ENCODE measurements at regions not wholly inside any gene's neighbourhood (a gene's known extent, or its start where the extent isn't known, plus 50 kb on each side); places are given as distances from the start of the nearest gene placed in this dataset.
"Not testable (repeated sequence)": the region's sequence is repeated elsewhere in the genome, so short reads cannot be mapped to it uniquely, and the experiment has no call there.

DNA sequence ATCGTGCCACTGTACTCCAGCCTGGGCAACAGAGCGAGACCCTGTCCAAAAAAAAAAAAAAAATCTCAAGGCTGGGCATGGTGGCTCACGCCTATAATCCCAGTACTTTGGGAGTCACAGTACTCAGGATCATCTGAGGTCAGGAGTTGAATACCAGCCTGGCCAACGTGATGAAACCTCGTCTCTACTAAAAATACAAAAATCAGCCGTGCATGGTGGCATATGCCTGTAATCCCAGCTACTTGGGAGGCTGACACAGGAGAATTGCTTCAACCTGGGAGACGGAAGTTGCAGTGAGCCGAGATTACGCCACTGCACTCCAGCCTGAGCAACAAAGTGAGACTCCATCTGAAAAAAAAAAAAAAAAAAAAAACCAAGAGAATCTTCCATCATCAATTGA lies 165.1 kb upstream of the EEA1 start:
- not testable (repeated sequence) for H3K9me3 ChIP-seq (ENCODE audit: control insufficient read depth, insufficient read depth, low read length); H3K27me3 ChIP-seq (ENCODE audit: control insufficient read depth, insufficient read depth, low read length); H3K9ac ChIP-seq (ENCODE audit: low read depth, low read length); H3K4me3 ChIP-seq (ENCODE audit: low read depth, low read length); H3K27ac ChIP-seq (ENCODE audit: low read depth, low read length); H3K4me1 ChIP-seq (ENCODE audit: control insufficient read depth, insufficient read depth, low read length); H3K36me3 ChIP-seq (ENCODE audit: control insufficient read depth, insufficient read depth, low read length)

- no peak overlapping the region for H3K9ac ChIP-seq (ENCODE audit: low read depth, low read length)
- H3K9me3 ChIP-seq (ENCODE audit: control insufficient read depth, insufficient read depth, low read length) = no peaks in the 10 kb centered on the region
- no peaks in the 10 kb centered on the region for H3K27me3 ChIP-seq (ENCODE audit: control insufficient read depth, insufficient read depth, low read length)
- H3K4me1 ChIP-seq (ENCODE audit: control insufficient read depth, insufficient read depth, low read length) = no peaks in the 10 kb centered on the region
- no peak overlapping the region for H3K27ac ChIP-seq (ENCODE audit: low read depth, low read length)
- H3K36me3 ChIP-seq (ENCODE audit: control insufficient read depth, insufficient read depth, low read length) = no peaks in the 10 kb centered on the region
- no peak overlapping the region for H3K4me3 ChIP-seq (ENCODE audit: low read depth, low read length)
These were observed 166.1 kb upstream of the EEA1 start for GRCh38 chr12:93094988-93095737.

DNA sequence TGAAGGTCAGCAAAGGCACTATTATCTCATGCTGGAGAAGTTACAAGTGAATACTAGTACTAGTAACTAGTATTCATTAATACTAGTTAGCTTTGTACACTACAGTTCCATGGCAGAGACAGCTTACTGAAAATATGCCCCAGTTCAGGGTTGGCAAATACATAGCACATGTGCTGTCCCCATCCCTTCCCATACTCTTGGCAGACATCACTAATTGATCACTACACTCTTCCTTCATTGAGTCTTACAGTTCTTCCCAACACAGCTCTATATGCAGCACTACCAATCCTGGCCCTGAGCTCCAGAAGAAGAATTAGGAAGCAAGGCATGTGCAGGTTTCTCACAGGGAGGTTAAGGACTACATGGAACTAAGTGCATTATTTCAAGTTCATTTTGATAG lies 168.3 kb upstream of the EEA1 start:
- no peak overlapping the region for H3K9ac ChIP-seq (ENCODE audit: low read depth, low read length)
- no peak overlapping the region for H3K4me3 ChIP-seq (ENCODE audit: low read depth, low read length)
- H3K27me3 ChIP-seq (ENCODE audit: control insufficient read depth, insufficient read depth, low read length) = no peaks in the 10 kb centered on the region
- H3K9me3 ChIP-seq (ENCODE audit: control insufficient read depth, insufficient read depth, low read length) = no peaks in the 10 kb centered on the region
- no peaks in the 10 kb centered on the region for H3K36me3 ChIP-seq (ENCODE audit: control insufficient read depth, insufficient read depth, low read length)
- no peak overlapping the region for H3K27ac ChIP-seq (ENCODE audit: low read depth, low read length)
- no peaks in the 10 kb centered on the region for H3K4me1 ChIP-seq (ENCODE audit: control insufficient read depth, insufficient read depth, low read length)

- no peak overlapping the region for H3K4me3 ChIP-seq (ENCODE audit: low read depth, low read length)
These were observed 169.0 kb upstream of the EEA1 start for GRCh38 chr12:93098077-93098476.

GRCh38 chr12:93099792-93100191 lies 170.7 kb upstream of the EEA1 start:
- no peaks in the 10 kb centered on the region for H3K4me1 ChIP-seq (ENCODE audit: control insufficient read depth, insufficient read depth, low read length)
- no peaks in the 10 kb centered on the region for H3K36me3 ChIP-seq (ENCODE audit: control insufficient read depth, insufficient read depth, low read length)
- H3K4me3 ChIP-seq (ENCODE audit: low read depth, low read length) = no peak overlapping the region
- no peaks in the 10 kb centered on the region for H3K9me3 ChIP-seq (ENCODE audit: control insufficient read depth, insufficient read depth, low read length)
- H3K9ac ChIP-seq (ENCODE audit: low read depth, low read length) = no peak overlapping the region
- no peaks in the 10 kb centered on the region for H3K27me3 ChIP-seq (ENCODE audit: control insufficient read depth, insufficient read depth, low read length)
- H3K27ac ChIP-seq (ENCODE audit: low read depth, low read length) = no peak overlapping the region

More at GRCh38 chr12:93098077-93098476, 169.0 kb upstream of the EEA1 start:
- H3K36me3 ChIP-seq (ENCODE audit: control insufficient read depth, insufficient read depth, low read length) = no peaks in the 10 kb centered on the region
- H3K27me3 ChIP-seq (ENCODE audit: control insufficient read depth, insufficient read depth, low read length) = no peaks in the 10 kb centered on the region
- no peaks in the 10 kb centered on the region for H3K4me1 ChIP-seq (ENCODE audit: control insufficient read depth, insufficient read depth, low read length)
- H3K27ac ChIP-seq (ENCODE audit: low read depth, low read length) = no peak overlapping the region
- no peak overlapping the region for H3K9ac ChIP-seq (ENCODE audit: low read depth, low read length)
- H3K9me3 ChIP-seq (ENCODE audit: control insufficient read depth, insufficient read depth, low read length) = no peaks in the 10 kb centered on the region

- Histone ChIP-seq H3K4me3 (ENCODE audit: low read depth, low read length) (no peak overlapping the region), H3K36me3 (ENCODE audit: control insufficient read depth, insufficient read depth, low read length) (no peaks in the 10 kb centered on the region), H3K27ac (ENCODE audit: low read depth, low read length) (no peak overlapping the region), H3K9me3 (ENCODE audit: control insufficient read depth, insufficient read depth, low read length) (no peaks in the 10 kb centered on the region), H3K9ac (ENCODE audit: low read depth, low read length) (no peak overlapping the region), H3K27me3 (ENCODE audit: control insufficient read depth, insufficient read depth, low read length) (no peaks in the 10 kb centered on the region), H3K4me1 (ENCODE audit: control insufficient read depth, insufficient read depth, low read length) (no peaks in the 10 kb centered on the region)
These were observed 171.5 kb upstream of the EEA1 start for GRCh38 chr12:93100610-93101009.

GRCh38 chr12:93101367-93101766 lies 172.3 kb upstream of the EEA1 start:
- Histone ChIP-seq H3K4me1 (ENCODE audit: control insufficient read depth, insufficient read depth, low read length) (no peaks in the 10 kb centered on the region), H3K9ac (ENCODE audit: low read depth, low read length) (no peak overlapping the region), H3K27me3 (ENCODE audit: control insufficient read depth, insufficient read depth, low read length) (no peaks in the 10 kb centered on the region), H3K9me3 (ENCODE audit: control insufficient read depth, insufficient read depth, low read length) (no peaks in the 10 kb centered on the region), H3K4me3 (ENCODE audit: low read depth, low read length) (no peak overlapping the region), H3K36me3 (ENCODE audit: control insufficient read depth, insufficient read depth, low read length) (no peaks in the 10 kb centered on the region), H3K27ac (ENCODE audit: low read depth, low read length) (no peak overlapping the region)

DNA sequence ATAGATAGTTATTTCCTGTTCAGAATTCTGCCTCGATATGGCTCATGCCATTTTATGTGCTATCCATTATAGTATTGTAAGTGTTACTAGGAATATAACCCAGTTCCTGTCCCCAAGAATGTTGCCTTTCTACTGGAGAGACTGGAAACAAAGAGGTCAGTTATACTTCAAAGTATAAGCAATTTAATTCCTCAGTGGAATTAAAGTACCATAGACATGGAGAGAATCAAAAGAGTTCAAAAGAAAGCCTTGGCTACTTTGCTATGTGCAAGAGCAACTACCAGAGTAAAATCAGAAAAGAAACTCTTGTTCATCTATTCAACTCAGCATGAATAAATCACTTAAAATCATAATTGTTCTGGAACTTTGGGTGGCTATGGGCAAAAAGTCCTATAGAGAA lies 173.2 kb upstream of the EEA1 start:
- Histone ChIP-seq H3K27me3 (ENCODE audit: control insufficient read depth, insufficient read depth, low read length) (no peaks in the 10 kb centered on the region), H3K9ac (ENCODE audit: low read depth, low read length) (no peak overlapping the region), H3K4me3 (ENCODE audit: low read depth, low read length) (no peak overlapping the region), H3K9me3 (ENCODE audit: control insufficient read depth, insufficient read depth, low read length) (no peaks in the 10 kb centered on the region), H3K27ac (ENCODE audit: low read depth, low read length) (no peak overlapping the region), H3K36me3 (ENCODE audit: control insufficient read depth, insufficient read depth, low read length) (no peaks in the 10 kb centered on the region), H3K4me1 (ENCODE audit: control insufficient read depth, insufficient read depth, low read length) (no peaks in the 10 kb centered on the region)

DNA sequence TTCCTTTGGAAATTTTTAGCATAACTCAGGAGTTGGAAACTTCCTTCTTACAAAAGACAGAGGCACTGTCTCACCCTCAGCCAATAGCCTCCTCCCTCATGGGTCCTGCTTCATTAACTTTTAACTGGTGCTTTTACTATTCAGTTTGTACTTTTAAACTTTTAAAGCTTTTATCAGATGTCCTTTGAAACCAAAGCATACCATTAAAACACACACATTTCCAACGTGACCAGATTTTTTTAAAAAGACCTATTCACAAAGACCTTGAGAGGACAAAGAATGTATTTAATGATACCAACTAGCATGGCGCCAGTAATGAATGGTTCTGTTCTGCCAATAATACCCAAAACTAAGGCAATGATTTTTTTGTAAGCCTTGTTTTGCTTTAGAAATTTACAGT lies 173.6 kb upstream of the EEA1 start:
- no peaks in the 10 kb centered on the region for H3K4me1 ChIP-seq (ENCODE audit: control insufficient read depth, insufficient read depth, low read length)
- H3K27ac ChIP-seq (ENCODE audit: low read depth, low read length) = no peak overlapping the region
- H3K27me3 ChIP-seq (ENCODE audit: control insufficient read depth, insufficient read depth, low read length) = no peaks in the 10 kb centered on the region
- H3K9me3 ChIP-seq (ENCODE audit: control insufficient read depth, insufficient read depth, low read length) = no peaks in the 10 kb centered on the region
- no peaks in the 10 kb centered on the region for H3K36me3 ChIP-seq (ENCODE audit: control insufficient read depth, insufficient read depth, low read length)
- H3K4me3 ChIP-seq (ENCODE audit: low read depth, low read length) = no peak overlapping the region
- H3K9ac ChIP-seq (ENCODE audit: low read depth, low read length) = no peak overlapping the region

GRCh38 chr12:93103154-93103553 lies 174.1 kb upstream of the EEA1 start:
- H3K27me3 ChIP-seq (ENCODE audit: control insufficient read depth, insufficient read depth, low read length) = no peaks in the 10 kb centered on the region
- H3K27ac ChIP-seq (ENCODE audit: low read depth, low read length) = no peak overlapping the region
- no peaks in the 10 kb centered on the region for H3K4me1 ChIP-seq (ENCODE audit: control insufficient read depth, insufficient read depth, low read length)
- H3K36me3 ChIP-seq (ENCODE audit: control insufficient read depth, insufficient read depth, low read length) = no peaks in the 10 kb centered on the region
- no peak overlapping the region for H3K9ac ChIP-seq (ENCODE audit: low read depth, low read length)
- H3K4me3 ChIP-seq (ENCODE audit: low read depth, low read length) = no peak overlapping the region
- H3K9me3 ChIP-seq (ENCODE audit: control insufficient read depth, insufficient read depth, low read length) = no peaks in the 10 kb centered on the region

DNA sequence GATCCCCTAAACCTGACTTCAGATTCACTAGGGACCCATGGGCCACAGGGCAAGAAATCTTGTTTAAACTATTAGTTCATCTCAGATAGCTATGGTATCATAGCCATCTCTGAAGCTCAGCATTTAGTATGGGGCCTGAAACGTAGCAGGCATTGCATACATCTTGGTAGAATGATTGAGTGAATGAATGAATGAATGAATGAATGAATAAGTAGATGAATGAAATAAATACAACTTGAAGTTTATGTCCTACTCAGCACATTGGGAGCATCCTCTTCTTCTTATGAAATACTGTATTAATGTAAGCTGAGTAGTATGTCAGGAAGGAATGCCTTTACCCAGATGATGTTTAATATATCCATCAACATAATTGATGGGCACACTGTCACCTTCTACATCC lies 175.4 kb upstream of the EEA1 start:
- Histone ChIP-seq H3K36me3 (ENCODE audit: control insufficient read depth, insufficient read depth, low read length) (no peaks in the 10 kb centered on the region), H3K27me3 (ENCODE audit: control insufficient read depth, insufficient read depth, low read length) (no peaks in the 10 kb centered on the region), H3K9me3 (ENCODE audit: control insufficient read depth, insufficient read depth, low read length) (no peaks in the 10 kb centered on the region), H3K27ac (ENCODE audit: low read depth, low read length) (no peak overlapping the region), H3K4me1 (ENCODE audit: control insufficient read depth, insufficient read depth, low read length) (no peaks in the 10 kb centered on the region), H3K4me3 (ENCODE audit: low read depth, low read length) (no peak overlapping the region), H3K9ac (ENCODE audit: low read depth, low read length) (no peak overlapping the region)
